Astrocyte (in vitro differentiated cells and primary cell): ENCODE measurements at regions not wholly inside any gene's neighbourhood (a gene's known extent, or its start where the extent isn't known, plus 50 kb on each side); places are given as distances from the start of the nearest gene placed in this dataset.

Experiments used
- DNase-seq: peaks from one replicate; pipeline ENCODE4 v3.0.0-alpha.2; 2010; ENCODE audit warnings: low read depth
- FAIRE-seq: peaks from 2 replicates; lab custom pipeline; 2011; peaks lifted over from hg19 to GRCh38; lab: Jason Lieb, UNC
- H2AFZ ChIP-seq: 2 replicates; pipeline ENCODE4 v1.6.0; 2012; ENCODE audit warnings: low read depth, low read length, inconsistent platforms
- H3K27ac ChIP-seq: 2 replicates; pipeline ENCODE4 v1.5.1; 2011; ENCODE audit warnings: low read depth, low read length, inconsistent platforms
- H3K27me3 ChIP-seq: 2 replicates; pipeline ENCODE4 v1.6.0; 2011; ENCODE audit warnings: low read length, inconsistent platforms; ENCODE audit not compliant: insufficient read depth
- H3K36me3 ChIP-seq: 2 replicates; pipeline ENCODE4 v1.5.1; 2011; ENCODE audit warnings: low read length, inconsistent platforms; ENCODE audit not compliant: insufficient read depth
- H3K4me1 ChIP-seq: 2 replicates; pipeline ENCODE4 v1.5.1; 2011; ENCODE audit warnings: low read length, inconsistent platforms; ENCODE audit not compliant: insufficient read depth
- H3K4me2 ChIP-seq: 2 replicates; pipeline ENCODE4 v1.6.0; 2012; ENCODE audit warnings: low read length, inconsistent platforms
- H3K4me3 ChIP-seq: 2 replicates; pipeline ENCODE4 v1.5.1; 2011; ENCODE audit warnings: low read depth, mild to moderate bottlenecking, low read length, inconsistent platforms; ENCODE audit not compliant: insufficient read depth
- H3K79me2 ChIP-seq: 2 replicates; pipeline ENCODE4 v1.6.0; 2012; ENCODE audit warnings: mild to moderate bottlenecking, low read length, inconsistent platforms; ENCODE audit not compliant: insufficient read depth
- H3K9ac ChIP-seq: 2 replicates; pipeline ENCODE4 v1.6.0; 2012; ENCODE audit warnings: mild to moderate bottlenecking, low read length, inconsistent platforms
- H3K9me3 ChIP-seq: 2 replicates; pipeline ENCODE4 v1.5.1; 2012; ENCODE audit warnings: low read depth, mild to moderate bottlenecking, low read length, inconsistent platforms; ENCODE audit not compliant: insufficient read depth
- H4K20me1 ChIP-seq: 2 replicates; pipeline ENCODE4 v1.6.0; 2012; ENCODE audit warnings: low read length, inconsistent platforms; ENCODE audit not compliant: insufficient read depth
- H3K27ac Mint-ChIP-seq: one replicate; pipeline ENCODE4 v1.8.0; 2021; ENCODE audit warnings: mild to moderate bottlenecking, mixed read lengths; ENCODE audit not compliant: unreplicated experiment
- H3K27me3 Mint-ChIP-seq: one replicate; pipeline ENCODE4 v1.8.0; 2021; ENCODE audit warnings: low read depth, mixed read lengths; ENCODE audit not compliant: unreplicated experiment
- H3K36me3 Mint-ChIP-seq: one replicate; pipeline ENCODE4 v1.8.0; 2021; ENCODE audit warnings: low read depth, mixed read lengths; ENCODE audit not compliant: unreplicated experiment
- H3K4me1 Mint-ChIP-seq: one replicate; pipeline ENCODE4 v1.8.0; 2021; ENCODE audit warnings: low read depth, mixed read lengths; ENCODE audit not compliant: unreplicated experiment
- H3K4me3 Mint-ChIP-seq: one replicate; pipeline ENCODE4 v1.8.0; 2021; ENCODE audit warnings: mild to moderate bottlenecking, moderate library complexity, mixed read lengths; ENCODE audit not compliant: unreplicated experiment
- H3K9me3 Mint-ChIP-seq: one replicate; pipeline ENCODE4 v1.8.0; 2021; ENCODE audit warnings: mild to moderate bottlenecking, mixed read lengths; ENCODE audit not compliant: unreplicated experiment
- CTCF ChIP-seq: IDR thresholded peaks from 2 replicates; pipeline ENCODE4 v1.5.1; 2011; ENCODE audit warnings: low read depth, mild to moderate bottlenecking, inconsistent platforms, low read length, moderate library complexity; ENCODE audit not compliant: insufficient read depth
- EZH2 ChIP-seq: IDR thresholded peaks from 2 replicates; pipeline ENCODE4 v1.6.1; 2012; ENCODE audit warnings: mild to moderate bottlenecking, low read length, inconsistent platforms; ENCODE audit not compliant: insufficient read depth

- Histone ChIP-seq H3K4me3 (no peak overlapping the region), H3K9me3 (no peaks in the 10 kb centered on the region), H3K79me2 (no peaks in the 10 kb centered on the region), H3K36me3 (no peaks in the 10 kb centered on the region), H3K4me2 (no peak overlapping the region), H4K20me1 (no peaks in the 10 kb centered on the region), H3K4me1 (peaks cover 8% of the 10 kb centered on the region), H3K9ac (no peak overlapping the region), H3K27ac (no peak overlapping the region), H2AFZ (no peak overlapping the region), H3K27me3 (peaks cover 8% of the 10 kb centered on the region)
- no peak for DNase-seq
- no peak for FAIRE-seq
- Mint-ChIP-seq H3K27me3 (peaks cover 88% of the 10 kb centered on the region), H3K4me1 (no peaks in the 10 kb centered on the region), H3K27ac (no peak overlapping the region), H3K9me3 (peaks cover 8% of the 10 kb centered on the region), H3K36me3 (no peaks in the 10 kb centered on the region), H3K4me3 (no peak overlapping the region)
- TF ChIP-seq EZH2, result no peak
- no peak for TF ChIP-seq CTCF
Measured at GRCh38 chr20:58138395-58138794, 90.1 kb downstream of the ANKRD60 start.

- H3K27ac ChIP-seq, result no peak overlapping the region
- H4K20me1 ChIP-seq, result no peaks in the 10 kb centered on the region
- no peaks in the 10 kb centered on the region for H3K9me3 ChIP-seq
- no peaks in the 10 kb centered on the region for H3K36me3 ChIP-seq
- TF ChIP-seq EZH2, result no peak
- TF ChIP-seq CTCF, result no peak
- Mint-ChIP-seq H3K4me1 (no peaks in the 10 kb centered on the region), H3K4me3 (no peak overlapping the region), H3K27me3 (peaks cover 86% of the 10 kb centered on the region), H3K27ac (no peak overlapping the region), H3K36me3 (no peaks in the 10 kb centered on the region), H3K9me3 (peaks cover 8% of the 10 kb centered on the region)
- no peak for DNase-seq
- peaks cover 8% of the 10 kb centered on the region for H3K27me3 ChIP-seq
- H3K4me3 ChIP-seq, result no peak overlapping the region
- no peaks in the 10 kb centered on the region for H3K79me2 ChIP-seq
- H2AFZ ChIP-seq, result no peak overlapping the region
- no peak overlapping the region for H3K4me2 ChIP-seq
- peaks cover 13% of the 10 kb centered on the region for H3K4me1 ChIP-seq
- FAIRE-seq, result no peak
- H3K9ac ChIP-seq, result no peak overlapping the region
Measured at GRCh38 chr20:58137651-58138265, 90.7 kb downstream of the ANKRD60 start.

- H4K20me1 ChIP-seq, result no peaks in the 10 kb centered on the region
- H3K4me3 Mint-ChIP-seq, result no peak overlapping the region
- no peak overlapping the region for H3K4me2 ChIP-seq
- no peaks in the 10 kb centered on the region for H3K36me3 ChIP-seq
- H3K4me1 Mint-ChIP-seq, result peaks cover under 1% of the 10 kb centered on the region
- H2AFZ ChIP-seq, result no peak overlapping the region
- no peak overlapping the region for H3K4me3 ChIP-seq
- H3K27ac ChIP-seq, result no peak overlapping the region
- H3K79me2 ChIP-seq, result no peaks in the 10 kb centered on the region
- H3K9me3 Mint-ChIP-seq, result peaks cover 6% of the 10 kb centered on the region
- no peaks in the 10 kb centered on the region for H3K36me3 Mint-ChIP-seq
- FAIRE-seq (no peak), DNase-seq (no peak)
- no peak overlapping the region for H3K9ac ChIP-seq
- no peak for TF ChIP-seq EZH2
- TF ChIP-seq CTCF, result no peak
- H3K27me3 Mint-ChIP-seq, result peaks cover 83% of the 10 kb centered on the region
- H3K4me1 ChIP-seq, result peaks cover 18% of the 10 kb centered on the region
- peaks cover 8% of the 10 kb centered on the region for H3K27me3 ChIP-seq
- no peaks in the 10 kb centered on the region for H3K9me3 ChIP-seq
- no peak overlapping the region for H3K27ac Mint-ChIP-seq
Measured at GRCh38 chr20:58137236-58137635, 91.2 kb downstream of the ANKRD60 start.
